ENCODE measurements at regions not wholly inside any gene's neighbourhood (a gene's known extent, or its start where the extent isn't known, plus 50 kb on each side); places are given as distances from the start of the nearest gene placed in this dataset.
"Not testable (repeated sequence)": the region's sequence is repeated elsewhere in the genome, so short reads cannot be mapped to it uniquely, and the experiment has no call there.

GRCh38 chr5:125486634-125487033 lies 740.2 kb upstream of the ZNF608 start (continued):
- no peak for TF ChIP-seq MYB (IDR thresholded peaks at IDR 0.05; ENCODE audit: borderline replicate concordance, low read depth, low read length)
- TF ChIP-seq RCOR1 (conservative IDR thresholded peaks at IDR 0.05; ENCODE audit: low read depth, low read length), result no peak
- TF ChIP-seq YY1 (IDR thresholded peaks at IDR 0.05; ENCODE audit: low read depth, low read length), result no peak
- no peak for TF ChIP-seq JUNB (IDR thresholded peaks at IDR 0.05)
- no peak for TF ChIP-seq IKZF2 (IDR thresholded peaks at IDR 0.05)
- no peak for TF ChIP-seq CHD2 (IDR thresholded peaks at IDR 0.05; ENCODE audit: borderline replicate concordance, low read depth, low read length)
- TF ChIP-seq IRF3 (IDR thresholded peaks at IDR 0.05), result no peak
- no peak for TF ChIP-seq RBBP5 (conservative IDR thresholded peaks at IDR 0.05)

GRCh38 chr5:125487231-125487630 lies 740.8 kb upstream of the ZNF608 start:
- Histone ChIP-seq H3K36me3 (ENCODE audit: control insufficient read depth in 2 of 2, insufficient read depth in 2 of 2, low read length in 1 of 2) (no peaks in the 10 kb centered on the region), H3K9me3 (replicated peaks; ENCODE audit: control insufficient read depth, insufficient read depth, low read length) (no peaks in the 10 kb centered on the region), H3K27me3 (replicated peaks in 1 of 2; ENCODE audit: control insufficient read depth in 2 of 2, insufficient read depth in 2 of 2, low read length in 1 of 2) (no peaks in the 10 kb centered on the region), H3K4me1 (ENCODE audit: control insufficient read depth, insufficient read depth, low read length) (no peaks in the 10 kb centered on the region), H3K9ac (ENCODE audit: control insufficient read depth, insufficient read depth, low read length) (no peak overlapping the region), H3K79me2 (ENCODE audit: control insufficient read depth, insufficient read depth, low read length) (no peaks in the 10 kb centered on the region), H2AFZ (ENCODE audit: control insufficient read depth, low read depth, low read length) (no peak overlapping the region), H4K20me1 (ENCODE audit: control insufficient read depth, insufficient read depth) (no peaks in the 10 kb centered on the region), H3K27ac (ENCODE audit: control insufficient read depth, insufficient read depth) (no peak overlapping the region), H3K4me3 (no peak overlapping the region), H3K4me2 (ENCODE audit: control insufficient read depth, insufficient read depth) (no peak overlapping the region)
- SMC1A ChIA-PET (ENCODE audit: uncharacterized antibody, unreplicated experiment), result interaction anchor here (0.6 kb wide), 1 partner anchor 16 kb away, joined by 3 read pairs; no protein-coding TSS in a partner anchor
- TF ChIP-seq TARDBP (IDR thresholded peaks at IDR 0.05; ENCODE audit: borderline replicate concordance), result no peak
- TF ChIP-seq, protein P1, sequence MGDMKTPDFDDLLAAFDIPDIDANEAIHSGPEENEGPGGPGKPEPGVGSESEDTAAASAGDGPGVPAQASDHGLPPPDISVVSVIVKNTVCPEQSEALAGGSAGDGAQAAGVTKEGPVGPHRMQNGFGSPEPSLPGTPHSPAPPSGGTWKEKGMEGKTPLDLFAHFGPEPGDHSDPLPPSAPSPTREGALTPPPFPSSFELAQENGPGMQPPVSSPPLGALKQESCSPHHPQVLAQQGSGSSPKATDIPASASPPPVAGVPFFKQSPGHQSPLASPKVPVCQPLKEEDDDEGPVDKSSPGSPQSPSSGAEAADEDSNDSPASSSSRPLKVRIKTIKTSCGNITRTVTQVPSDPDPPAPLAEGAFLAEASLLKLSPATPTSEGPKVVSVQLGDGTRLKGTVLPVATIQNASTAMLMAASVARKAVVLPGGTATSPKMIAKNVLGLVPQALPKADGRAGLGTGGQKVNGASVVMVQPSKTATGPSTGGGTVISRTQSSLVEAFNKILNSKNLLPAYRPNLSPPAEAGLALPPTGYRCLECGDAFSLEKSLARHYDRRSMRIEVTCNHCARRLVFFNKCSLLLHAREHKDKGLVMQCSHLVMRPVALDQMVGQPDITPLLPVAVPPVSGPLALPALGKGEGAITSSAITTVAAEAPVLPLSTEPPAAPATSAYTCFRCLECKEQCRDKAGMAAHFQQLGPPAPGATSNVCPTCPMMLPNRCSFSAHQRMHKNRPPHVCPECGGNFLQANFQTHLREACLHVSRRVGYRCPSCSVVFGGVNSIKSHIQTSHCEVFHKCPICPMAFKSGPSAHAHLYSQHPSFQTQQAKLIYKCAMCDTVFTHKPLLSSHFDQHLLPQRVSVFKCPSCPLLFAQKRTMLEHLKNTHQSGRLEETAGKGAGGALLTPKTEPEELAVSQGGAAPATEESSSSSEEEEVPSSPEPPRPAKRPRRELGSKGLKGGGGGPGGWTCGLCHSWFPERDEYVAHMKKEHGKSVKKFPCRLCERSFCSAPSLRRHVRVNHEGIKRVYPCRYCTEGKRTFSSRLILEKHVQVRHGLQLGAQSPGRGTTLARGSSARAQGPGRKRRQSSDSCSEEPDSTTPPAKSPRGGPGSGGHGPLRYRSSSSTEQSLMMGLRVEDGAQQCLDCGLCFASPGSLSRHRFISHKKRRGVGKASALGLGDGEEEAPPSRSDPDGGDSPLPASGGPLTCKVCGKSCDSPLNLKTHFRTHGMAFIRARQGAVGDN (IDR thresholded peaks at IDR 0.05), result no peak
- intact Hi-C loops (cut with micrococcal nuclease; ENCODE audit: unreplicated experiment), result no loop called here
- POLR2A ChIA-PET, result no interaction called here
- in situ Hi-C loops (cut with MboI), result no loop called here
- RAD21 ChIA-PET (ENCODE audit: unreplicated experiment), result interaction anchor here (0.6 kb wide), 1 partner anchor 593 kb away, joined by 3 read pairs; no protein-coding TSS in a partner anchor
- CTCF ChIA-PET, result interaction anchor here (0.7 kb wide), 1 partner anchor 185 kb away, joined by 3 read pairs; no protein-coding TSS in a partner anchor
- BruUV-seq (replicated peaks), result no TSS peak
- no peak for ATAC-seq
- no peak for DNase-seq (ENCODE audit: low read depth, low spot score)
- 17% methylated on average over 3 of the region's 3 CpGs for WGBS (ENCODE audit: insufficient coverage, insufficient replicate concordance, low lambda C conversion rate, missing lambda C conversion rate)
- no peak for FAIRE-seq

- FAIRE-seq; SMC1A ChIA-PET (ENCODE audit: uncharacterized antibody, unreplicated experiment); H3K9me3 ChIP-seq (replicated peaks; ENCODE audit: control insufficient read depth, insufficient read depth, low read length); BruUV-seq (replicated peaks); H2AFZ ChIP-seq (ENCODE audit: control insufficient read depth, low read depth, low read length); H3K36me3 ChIP-seq (ENCODE audit: control insufficient read depth in 2 of 2, insufficient read depth in 2 of 2, low read length in 1 of 2); POLR2A ChIA-PET; H3K4me1 ChIP-seq (ENCODE audit: control insufficient read depth, insufficient read depth, low read length); H3K4me2 ChIP-seq (ENCODE audit: control insufficient read depth, insufficient read depth); in situ Hi-C loops (cut with MboI); CTCF ChIA-PET; intact Hi-C loops (cut with micrococcal nuclease; ENCODE audit: unreplicated experiment); H3K79me2 ChIP-seq (ENCODE audit: control insufficient read depth, insufficient read depth, low read length); H4K20me1 ChIP-seq (ENCODE audit: control insufficient read depth, insufficient read depth); ATAC-seq; DNase-seq (ENCODE audit: low read depth, low spot score); RAD21 ChIA-PET (ENCODE audit: unreplicated experiment); H3K27ac ChIP-seq (ENCODE audit: control insufficient read depth, insufficient read depth); H3K4me3 ChIP-seq; H3K9ac ChIP-seq (ENCODE audit: control insufficient read depth, insufficient read depth, low read length); H3K27me3 ChIP-seq (replicated peaks in 1 of 2; ENCODE audit: control insufficient read depth in 2 of 2, insufficient read depth in 2 of 2, low read length in 1 of 2): not testable (repeated sequence)
- WGBS (ENCODE audit: insufficient coverage, insufficient replicate concordance, low lambda C conversion rate, missing lambda C conversion rate), result 33% methylated on average over 4 of the region's 4 CpGs
These were observed 741.2 kb upstream of the ZNF608 start for GRCh38 chr5:125487652-125488051.

All from GM12878 (cell line).